H9 (cell line): ENCODE measurements at regions not wholly inside any gene's neighbourhood (a gene's known extent, or its start where the extent isn't known, plus 50 kb on each side); places are given as distances from the start of the nearest gene placed in this dataset.

Source experiments
- DNase-seq: peaks from one replicate; pipeline ENCODE4 v3.0.0-alpha.2; 2017
- H2AFZ ChIP-seq: one replicate; pipeline ENCODE4 v1.6.1; 2013; ENCODE audit warnings: mild to moderate bottlenecking, low read length, control low read depth, moderate library complexity
- H2AK5ac ChIP-seq: 2 replicates; pipeline ENCODE4 v1.6.1; 2013; ENCODE audit warnings: low read length, control low read depth, mixed read lengths; ENCODE audit not compliant: insufficient read length
- H2BK120ac ChIP-seq: one replicate; pipeline ENCODE4 v1.6.1; 2013; ENCODE audit warnings: low read depth, mild to moderate bottlenecking, low read length, control low read depth, inconsistent platforms; ENCODE audit not compliant: poor library complexity, severe bottlenecking
- H2BK12ac ChIP-seq: 2 replicates; pipeline ENCODE4 v1.6.1; 2013; ENCODE audit warnings: low read length, control low read depth, mixed read lengths, low read depth; ENCODE audit not compliant: insufficient read length
- H2BK15ac ChIP-seq: 2 replicates; pipeline ENCODE4 v1.6.1; 2013; ENCODE audit warnings: low read depth, low read length, control low read depth
- H2BK20ac ChIP-seq: one replicate; pipeline ENCODE4 v1.6.1; 2013; ENCODE audit warnings: low read depth, mild to moderate bottlenecking, low read length, control low read depth, inconsistent platforms; ENCODE audit not compliant: poor library complexity, severe bottlenecking
- H2BK5ac ChIP-seq: 2 replicates; pipeline ENCODE4 v1.6.1; 2013; ENCODE audit warnings: low read length, control low read depth, mixed read lengths; ENCODE audit not compliant: insufficient read length
- H3K14ac ChIP-seq: 2 replicates; pipeline ENCODE4 v1.6.1; 2013; ENCODE audit warnings: low read length, control low read depth; ENCODE audit not compliant: insufficient read depth
- H3K18ac ChIP-seq: 2 replicates; pipeline ENCODE4 v1.6.1; 2013; ENCODE audit warnings: low read depth, mild to moderate bottlenecking, mixed read lengths, low read length, control low read depth; ENCODE audit not compliant: insufficient read length
- H3K23ac ChIP-seq: 2 replicates; pipeline ENCODE4 v1.6.1; 2013; ENCODE audit warnings: low read length, control low read depth, mixed read lengths, low read depth; ENCODE audit not compliant: insufficient read length
- H3K23me2 ChIP-seq: 2 replicates; pipeline ENCODE4 v1.6.1; 2013; ENCODE audit warnings: low read depth, mild to moderate bottlenecking, mixed read lengths, low read length, control low read depth; ENCODE audit not compliant: insufficient read length, poor library complexity, severe bottlenecking
- H3K27ac ChIP-seq: 2 replicates; pipeline ENCODE4 v1.5.1; 2013; ENCODE audit warnings: low read length, control low read depth, mixed read lengths, low read depth; ENCODE audit not compliant: insufficient read length
- H3K27me3 ChIP-seq: 2 replicates; pipeline ENCODE4 v1.6.1; 2013; ENCODE audit warnings: low read length, control low read depth, inconsistent platforms; ENCODE audit not compliant: insufficient read depth
- H3K4ac ChIP-seq: 2 replicates; pipeline ENCODE4 v1.6.1; 2013; ENCODE audit warnings: low read depth, mild to moderate bottlenecking, control low read depth, inconsistent platforms, low read length, moderate library complexity
- H3K4me1 ChIP-seq: 2 replicates; pipeline ENCODE4 v1.6.1; 2013; ENCODE audit warnings: low read length, control low read depth, inconsistent platforms; ENCODE audit not compliant: insufficient read depth
- H3K4me2 ChIP-seq: 2 replicates; pipeline ENCODE4 v1.6.1; 2013; ENCODE audit warnings: low read length, control low read depth, mixed read lengths; ENCODE audit not compliant: insufficient read length, insufficient read depth
- H3K56ac ChIP-seq: 2 replicates; pipeline ENCODE4 v1.6.1; 2013; ENCODE audit warnings: low read depth, mild to moderate bottlenecking, mixed read lengths, low read length, control low read depth; ENCODE audit not compliant: insufficient read length
- H3K79me1 ChIP-seq: 2 replicates; pipeline ENCODE4 v1.6.1; 2013; ENCODE audit warnings: low read depth, mild to moderate bottlenecking, moderate library complexity, low read length, control low read depth, inconsistent platforms; ENCODE audit not compliant: insufficient read depth, poor library complexity, severe bottlenecking
- H3K79me2 ChIP-seq: 2 replicates; pipeline ENCODE4 v1.6.1; 2013; ENCODE audit warnings: low read length, control low read depth, inconsistent platforms; ENCODE audit not compliant: insufficient read depth
- H3K9ac ChIP-seq: 2 replicates; pipeline ENCODE4 v1.6.1; 2013; ENCODE audit warnings: low read length, control low read depth, mixed read lengths; ENCODE audit not compliant: insufficient read length; ENCODE audit errors: extremely low read depth
- H3K9me3 ChIP-seq: one replicate; pipeline ENCODE4 v1.6.1; 2013; ENCODE audit warnings: low read depth, low read length, inconsistent platforms; ENCODE audit not compliant: control insufficient read depth
- H3T11ph ChIP-seq: one replicate; pipeline ENCODE4 v1.6.1; 2013; ENCODE audit warnings: mild to moderate bottlenecking, low read length, control low read depth, inconsistent platforms
- H4K20me1 ChIP-seq: one replicate; pipeline ENCODE4 v1.6.1; 2013; ENCODE audit not compliant: control insufficient read depth, insufficient read length, insufficient read depth
- H4K5ac ChIP-seq: 2 replicates; pipeline ENCODE4 v1.6.1; 2013; ENCODE audit warnings: low read depth, mild to moderate bottlenecking, mixed read lengths, low read length, control low read depth; ENCODE audit not compliant: insufficient read length
- H4K8ac ChIP-seq: replicated peaks from 2 replicates; pipeline ENCODE4 v1.6.1; 2013; ENCODE audit warnings: low read length, control low read depth, mixed read lengths, low read depth; ENCODE audit not compliant: insufficient read length
- H4K91ac ChIP-seq: 2 replicates; pipeline ENCODE4 v1.6.1; 2013; ENCODE audit warnings: low read depth, mild to moderate bottlenecking, moderate library complexity, mixed read lengths, low read length, control low read depth; ENCODE audit not compliant: insufficient read length
- H3K27ac Mint-ChIP-seq, 3 experiments: 2 replicates in 2 of 3; 3 replicates in 1 of 3; pipeline ENCODE4 v1.8.0; 2020 to 2021; ENCODE audit warnings: mixed read lengths in 3 of 3, mild to moderate bottlenecking in 1 of 3, moderate library complexity in 1 of 3
- H3K27me3 Mint-ChIP-seq: 2 replicates; pipeline ENCODE4 v1.8.0; 2021; ENCODE audit warnings: low read depth, mild to moderate bottlenecking, moderate library complexity, mixed read lengths
- H3K36me3 Mint-ChIP-seq, 3 experiments: 2 replicates in 2 of 3; 3 replicates in 1 of 3; pipeline ENCODE4 v1.8.0; 2020 to 2021; ENCODE audit warnings: low read depth in 3 of 3, mixed read lengths in 3 of 3; ENCODE audit not compliant: insufficient read depth in 1 of 3
- H3K4me1 Mint-ChIP-seq, 2 experiments: 2 replicates each; pipeline ENCODE4 v1.8.0; 2020; ENCODE audit warnings: mixed read lengths in 2 of 2
- H3K4me3 Mint-ChIP-seq, 2 experiments: 2 replicates in 1 of 2; 3 replicates in 1 of 2; pipeline ENCODE4 v1.8.0; 2020 to 2021; ENCODE audit warnings: mild to moderate bottlenecking in 2 of 2, mixed read lengths in 2 of 2, moderate library complexity in 1 of 2
- H3K9me3 Mint-ChIP-seq, 2 experiments: 2 replicates in 1 of 2; 3 replicates in 1 of 2; pipeline ENCODE4 v1.8.0; 2020; ENCODE audit warnings: mild to moderate bottlenecking in 2 of 2, mixed read lengths in 2 of 2, moderate library complexity in 1 of 2
- CTCF ChIP-seq: fragments of 200-600 bp; sonication (generic); conservative IDR thresholded peaks from 3 replicates; pipeline ENCODE4 v1.8.0; 2021; ENCODE audit warnings: antibody characterized with exemption, mild to moderate bottlenecking
- WGBS: extraction: QIAGEN DNeasy Blood & Tissue Kit; methylation state at CpG from one replicate; pipeline ENCODE4 v1.1.7; 2013; ENCODE audit warnings: missing lambda C conversion rate, low lambda C conversion rate, mixed read lengths; ENCODE audit not compliant: insufficient read length; ENCODE audit errors: extremely low coverage; 5-methylcytosine and 5-hydroxymethylcytosine counted together

DNA sequence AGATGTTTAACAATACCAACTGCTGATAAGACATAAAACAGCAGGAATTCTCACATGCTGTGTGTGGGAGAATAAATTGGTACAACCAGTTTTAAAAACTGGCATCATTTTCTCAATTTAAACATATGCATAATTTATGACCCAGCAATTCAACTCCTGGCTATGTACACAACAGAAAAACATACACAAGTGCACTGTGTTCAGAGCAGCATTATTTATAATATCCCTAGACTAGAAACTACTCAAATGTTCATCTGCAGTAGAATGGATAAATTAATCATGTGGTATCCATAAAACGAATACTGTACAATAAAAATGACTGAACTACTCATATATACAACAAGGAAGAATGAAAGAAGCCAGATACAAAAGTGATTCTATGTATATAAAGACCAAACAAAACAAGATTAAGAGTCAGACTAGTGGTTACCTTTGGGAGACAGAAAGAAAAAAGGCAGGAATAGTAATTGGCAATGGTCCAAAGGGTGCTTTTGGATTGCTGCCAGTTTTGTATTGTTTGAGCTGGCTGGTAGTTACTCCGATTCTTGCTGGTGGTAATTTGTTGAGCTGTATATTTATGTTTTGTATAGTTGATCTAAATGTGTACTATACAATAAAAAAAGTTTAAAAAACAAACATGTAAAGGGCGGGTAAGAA, 306.0 kb downstream of the TFEC start:
- no peaks in the 10 kb centered on the region for H3K79me1 ChIP-seq
- H2BK5ac ChIP-seq = no peak overlapping the region
- H3K23ac ChIP-seq = no peak overlapping the region
- no peaks in the 10 kb centered on the region for H3K23me2 ChIP-seq
- H4K8ac ChIP-seq = no peak overlapping the region
- H2BK120ac ChIP-seq = no peak overlapping the region
- no peak overlapping the region for H3K4me3 Mint-ChIP-seq
- H3K27me3 ChIP-seq = no peaks in the 10 kb centered on the region
- no peaks in the 10 kb centered on the region for H3K27me3 Mint-ChIP-seq
- no peaks in the 10 kb centered on the region for H3K9me3 ChIP-seq
- H2BK12ac ChIP-seq = no peak overlapping the region
- no peak overlapping the region for H4K91ac ChIP-seq
- H3K36me3 Mint-ChIP-seq = no peaks in the 10 kb centered on the region
- H2AFZ ChIP-seq = no peak overlapping the region
- TF ChIP-seq CTCF = no peak
- no CpG with 5 or more reads among the region's 3 CpGs for WGBS
- no peak overlapping the region for H3K9ac ChIP-seq
- H3K4me1 ChIP-seq = peaks cover 2% of the 10 kb centered on the region; the same call in 1 of the 2 replicates
- no peak overlapping the region for H3K4me2 ChIP-seq
- H3K27ac Mint-ChIP-seq = no peak overlapping the region
- no peaks in the 10 kb centered on the region for H4K20me1 ChIP-seq
- no peaks in the 10 kb centered on the region for H3K9me3 Mint-ChIP-seq
- no peak overlapping the region for H2BK20ac ChIP-seq
- no peak overlapping the region for H3K4ac ChIP-seq
- H3K79me2 ChIP-seq = no peaks in the 10 kb centered on the region
- no peak for DNase-seq
- no peak overlapping the region for H3K18ac ChIP-seq
- no peak overlapping the region for H3K14ac ChIP-seq
- no peak overlapping the region for H3K56ac ChIP-seq
- H4K5ac ChIP-seq = no peak overlapping the region
- H2BK15ac ChIP-seq = no peak overlapping the region
- no peak overlapping the region for H2AK5ac ChIP-seq
- no peak overlapping the region for H3K27ac ChIP-seq
- no peaks in the 10 kb centered on the region; a peak in 2 of 4 replicates for H3K4me1 Mint-ChIP-seq
- no peak overlapping the region for H3T11ph ChIP-seq
